ENCODE measurements at regions not wholly inside any gene's neighbourhood (a gene's known extent, or its start where the extent isn't known, plus 50 kb on each side); places are given as distances from the start of the nearest gene placed in this dataset.
A peak's percentile ranks its signal among the peaks of the same experiment; 100 is the strongest.
"Not testable (repeated sequence)": the region's sequence is repeated elsewhere in the genome, so short reads cannot be mapped to it uniquely, and the experiment has no call there.

GRCh38 chr1:148317288-148317985 lies 165.4 kb upstream of the NBPF11 start:
- Mint-ChIP-seq H3K27me3 (peaks cover 11% of the 10 kb centered on the region), H3K4me1 (peaks cover 35% of the 10 kb centered on the region), H3K27ac (ENCODE audit: low read depth) (no peak overlapping the region), H3K36me3 (ENCODE audit: insufficient read depth) (peaks cover 6% of the 10 kb centered on the region), H3K9me3 (no peaks in the 10 kb centered on the region), H3K4me3 (peak overlapping the region; percentile 84)
- DNase-seq (ENCODE audit: low spot score in 2 of 2) (no peak), ATAC-seq (replicated peaks; ENCODE audit: extremely low read depth, poor library complexity, severe bottlenecking) (no peak)

- ATAC-seq (replicated peaks; ENCODE audit: extremely low read depth, poor library complexity, severe bottlenecking) (no peak), DNase-seq (ENCODE audit: low spot score in 2 of 2) (no peak)
These were observed 163.2 kb upstream of the NBPF11 start for GRCh38 chr1:148315071-148315811.

GRCh38 chr1:148310807-148311206 lies 158.7 kb upstream of the NBPF11 start:
- Mint-ChIP-seq H3K36me3 (ENCODE audit: insufficient read depth) (peaks cover 1% of the 10 kb centered on the region), H3K4me3 (no peak overlapping the region), H3K4me1 (peaks cover 4% of the 10 kb centered on the region), H3K9me3 (peaks cover 8% of the 10 kb centered on the region), H3K27ac (ENCODE audit: low read depth) (no peak overlapping the region), H3K27me3 (peaks cover 75% of the 10 kb centered on the region)
- ATAC-seq (replicated peaks; ENCODE audit: extremely low read depth, poor library complexity, severe bottlenecking) (no peak), DNase-seq (ENCODE audit: low spot score in 2 of 2) (no peak)

More at GRCh38 chr1:148315071-148315811, 163.2 kb upstream of the NBPF11 start:
- Mint-ChIP-seq H3K36me3 (ENCODE audit: insufficient read depth) (peaks cover 5% of the 10 kb centered on the region), H3K4me3 (no peak overlapping the region), H3K27me3 (peaks cover 33% of the 10 kb centered on the region), H3K9me3 (peaks cover 8% of the 10 kb centered on the region), H3K4me1 (peaks cover 22% of the 10 kb centered on the region), H3K27ac (ENCODE audit: low read depth) (no peak overlapping the region)

GRCh38 chr1:148309940-148310500 lies 157.9 kb upstream of the NBPF11 start:
- no peak overlapping the region for H3K27ac Mint-ChIP-seq (ENCODE audit: low read depth)
- ATAC-seq (replicated peaks; ENCODE audit: extremely low read depth, poor library complexity, severe bottlenecking): no peak
- DNase-seq (ENCODE audit: low spot score in 2 of 2): no peak
- no peak overlapping the region for H3K4me3 Mint-ChIP-seq
- H3K27me3 Mint-ChIP-seq: peaks cover 83% of the 10 kb centered on the region
- H3K36me3 Mint-ChIP-seq (ENCODE audit: insufficient read depth): peaks cover 1% of the 10 kb centered on the region
- peaks cover 8% of the 10 kb centered on the region for H3K9me3 Mint-ChIP-seq
- peaks cover 5% of the 10 kb centered on the region for H3K4me1 Mint-ChIP-seq

GRCh38 chr1:148308832-148309458 lies 156.9 kb upstream of the NBPF11 start:
- Mint-ChIP-seq H3K27ac (ENCODE audit: low read depth) (no peak overlapping the region), H3K4me1 (peaks cover 9% of the 10 kb centered on the region), H3K36me3 (ENCODE audit: insufficient read depth) (peaks cover 1% of the 10 kb centered on the region), H3K4me3 (no peak overlapping the region), H3K9me3 (peaks cover 8% of the 10 kb centered on the region), H3K27me3 (peaks cover 90% of the 10 kb centered on the region)
- ATAC-seq (replicated peaks; ENCODE audit: extremely low read depth, poor library complexity, severe bottlenecking) (no peak), DNase-seq (ENCODE audit: low spot score in 2 of 2) (no peak)

- DNase-seq (ENCODE audit: low spot score in 2 of 2) (no peak), ATAC-seq (replicated peaks; ENCODE audit: extremely low read depth, poor library complexity, severe bottlenecking) (no peak)
- no peak overlapping the region for H3K4me3 Mint-ChIP-seq
- H3K36me3 Mint-ChIP-seq (ENCODE audit: insufficient read depth): peaks cover 5% of the 10 kb centered on the region
- H3K27ac Mint-ChIP-seq (ENCODE audit: low read depth): no peak overlapping the region
- H3K9me3 Mint-ChIP-seq: peaks cover 8% of the 10 kb centered on the region
- H3K4me1 Mint-ChIP-seq: peaks cover 13% of the 10 kb centered on the region
- H3K27me3 Mint-ChIP-seq: peaks cover 86% of the 10 kb centered on the region
These were observed 155.6 kb upstream of the NBPF11 start for GRCh38 chr1:148307583-148308185.

GRCh38 chr1:148304935-148305334 lies 152.9 kb upstream of the NBPF11 start:
- H3K4me3 Mint-ChIP-seq; H3K27ac Mint-ChIP-seq (ENCODE audit: low read depth); DNase-seq (ENCODE audit: low spot score in 2 of 2); H3K9me3 Mint-ChIP-seq; H3K36me3 Mint-ChIP-seq (ENCODE audit: insufficient read depth); ATAC-seq (replicated peaks; ENCODE audit: extremely low read depth, poor library complexity, severe bottlenecking): not testable (repeated sequence)
- H3K4me1 Mint-ChIP-seq: peaks cover 13% of the 10 kb centered on the region
- H3K27me3 Mint-ChIP-seq: peaks cover 59% of the 10 kb centered on the region

GRCh38 chr1:148302586-148303364 lies 150.7 kb upstream of the NBPF11 start:
- DNase-seq (ENCODE audit: low spot score in 2 of 2) (peak; percentile 37 to 48), ATAC-seq (replicated peaks; ENCODE audit: extremely low read depth, poor library complexity, severe bottlenecking) (peak; percentile 96)
- H3K27me3 Mint-ChIP-seq: peaks cover 39% of the 10 kb centered on the region
- not testable (repeated sequence) for H3K36me3 Mint-ChIP-seq (ENCODE audit: insufficient read depth); H3K9me3 Mint-ChIP-seq
- peak overlapping the region; percentile 72 for H3K4me3 Mint-ChIP-seq
- peaks cover 13% of the 10 kb centered on the region for H3K4me1 Mint-ChIP-seq
- H3K27ac Mint-ChIP-seq (ENCODE audit: low read depth): peak overlapping the region; percentile 17

- not testable (repeated sequence) for DNase-seq (ENCODE audit: low spot score in 2 of 2); H3K27ac Mint-ChIP-seq (ENCODE audit: low read depth); ATAC-seq (replicated peaks; ENCODE audit: extremely low read depth, poor library complexity, severe bottlenecking); H3K4me3 Mint-ChIP-seq; H3K36me3 Mint-ChIP-seq (ENCODE audit: insufficient read depth); H3K4me1 Mint-ChIP-seq; H3K9me3 Mint-ChIP-seq; H3K27me3 Mint-ChIP-seq
These were observed 145.8 kb upstream of the NBPF11 start for GRCh38 chr1:148297852-148298251.

GRCh38 chr1:148296511-148296910 lies 144.4 kb upstream of the NBPF11 start:
- H3K4me1 Mint-ChIP-seq: no peaks in the 10 kb centered on the region
- no peak overlapping the region for H3K4me3 Mint-ChIP-seq
- peaks cover 10% of the 10 kb centered on the region for H3K27me3 Mint-ChIP-seq
- ATAC-seq (replicated peaks; ENCODE audit: extremely low read depth, poor library complexity, severe bottlenecking) (no peak), DNase-seq (ENCODE audit: low spot score in 2 of 2) (no peak)
- H3K9me3 Mint-ChIP-seq: no peaks in the 10 kb centered on the region
- no peaks in the 10 kb centered on the region for H3K36me3 Mint-ChIP-seq (ENCODE audit: insufficient read depth)
- no peak overlapping the region for H3K27ac Mint-ChIP-seq (ENCODE audit: low read depth)

GRCh38 chr1:148294116-148294807 lies 142.2 kb upstream of the NBPF11 start:
- Mint-ChIP-seq H3K27ac (ENCODE audit: low read depth) (no peak overlapping the region), H3K9me3 (no peaks in the 10 kb centered on the region), H3K27me3 (peaks cover 10% of the 10 kb centered on the region), H3K4me1 (no peaks in the 10 kb centered on the region), H3K4me3 (no peak overlapping the region), H3K36me3 (ENCODE audit: insufficient read depth) (no peaks in the 10 kb centered on the region)
- no peak for DNase-seq (ENCODE audit: low spot score in 2 of 2)
- no peak for ATAC-seq (replicated peaks; ENCODE audit: extremely low read depth, poor library complexity, severe bottlenecking)

All from central memory CD8-positive, alpha-beta T cell (primary cell).